ENCODE measurements at regions not wholly inside any gene's neighbourhood (a gene's known extent, or its start where the extent isn't known, plus 50 kb on each side); places are given as distances from the start of the nearest gene placed in this dataset.
"Not testable (repeated sequence)": the region's sequence is repeated elsewhere in the genome, so short reads cannot be mapped to it uniquely, and the experiment has no call there.

- TF ChIP-seq POLR2A (IDR thresholded peaks at IDR 0.05; ENCODE audit: extremely low read depth, insufficient read length) (no peak), CTCF (IDR thresholded peaks at IDR 0.05; ENCODE audit: low read depth, low read length) (no peak), MYC (IDR thresholded peaks at IDR 0.05; ENCODE audit: low read depth, low read length) (no peak), MAX (IDR thresholded peaks at IDR 0.05; ENCODE audit: low read depth, low read length) (no peak)
- no peak overlapping the region for H3K4me3 ChIP-seq (ENCODE audit: low read depth, low read length)
- no peak for DNase-seq (ENCODE audit: low read depth)
Observed at GRCh38 chr11:45391168-45391850, 105.2 kb upstream of the SYT13 start.

- no peak overlapping the region for H3K4me3 ChIP-seq (ENCODE audit: low read depth, low read length)
- DNase-seq (ENCODE audit: low read depth): peak; percentile 79
- TF ChIP-seq MYC (IDR thresholded peaks at IDR 0.05; ENCODE audit: low read depth, low read length): no peak
- no peak for TF ChIP-seq POLR2A (IDR thresholded peaks at IDR 0.05; ENCODE audit: extremely low read depth, insufficient read length)
- no peak for TF ChIP-seq MAX (IDR thresholded peaks at IDR 0.05; ENCODE audit: low read depth, low read length)
- TF ChIP-seq CTCF (IDR thresholded peaks at IDR 0.05; ENCODE audit: low read depth, low read length): no peak
Observed at GRCh38 chr11:45390407-45390806, 104.3 kb upstream of the SYT13 start.

- no peak for TF ChIP-seq CTCF (IDR thresholded peaks at IDR 0.05; ENCODE audit: low read depth, low read length)
- TF ChIP-seq MAX (IDR thresholded peaks at IDR 0.05; ENCODE audit: low read depth, low read length): no peak
- TF ChIP-seq MYC (IDR thresholded peaks at IDR 0.05; ENCODE audit: low read depth, low read length): no peak
- no peak for TF ChIP-seq POLR2A (IDR thresholded peaks at IDR 0.05; ENCODE audit: extremely low read depth, insufficient read length)
- H3K4me3 ChIP-seq (ENCODE audit: low read depth, low read length): no peak overlapping the region
- no peak for DNase-seq (ENCODE audit: low read depth)
Observed at GRCh38 chr11:45388472-45388871, 102.3 kb upstream of the SYT13 start.

GRCh38 chr11:45387885-45388284 is 101.7 kb upstream of the SYT13 start:
- H3K4me3 ChIP-seq (ENCODE audit: low read depth, low read length); DNase-seq (ENCODE audit: low read depth): not testable (repeated sequence)

GRCh38 chr11:45386972-45387371 is 100.8 kb upstream of the SYT13 start:
- TF ChIP-seq MAX (IDR thresholded peaks at IDR 0.05; ENCODE audit: low read depth, low read length): no peak
- TF ChIP-seq CTCF (IDR thresholded peaks at IDR 0.05; ENCODE audit: low read depth, low read length): no peak
- no peak for TF ChIP-seq MYC (IDR thresholded peaks at IDR 0.05; ENCODE audit: low read depth, low read length)
- TF ChIP-seq POLR2A (IDR thresholded peaks at IDR 0.05; ENCODE audit: extremely low read depth, insufficient read length): no peak
- no peak for DNase-seq (ENCODE audit: low read depth)
- no peak overlapping the region for H3K4me3 ChIP-seq (ENCODE audit: low read depth, low read length)

GRCh38 chr11:45385844-45386243 is 99.7 kb upstream of the SYT13 start:
- DNase-seq (ENCODE audit: low read depth): no peak
- H3K4me3 ChIP-seq (ENCODE audit: low read depth, low read length): no peak overlapping the region
- TF ChIP-seq MAX (IDR thresholded peaks at IDR 0.05; ENCODE audit: low read depth, low read length): no peak
- no peak for TF ChIP-seq POLR2A (IDR thresholded peaks at IDR 0.05; ENCODE audit: extremely low read depth, insufficient read length)
- no peak for TF ChIP-seq CTCF (IDR thresholded peaks at IDR 0.05; ENCODE audit: low read depth, low read length)
- no peak for TF ChIP-seq MYC (IDR thresholded peaks at IDR 0.05; ENCODE audit: low read depth, low read length)
